HCT116 (cell line): ENCODE measurements at regions not wholly inside any gene's neighbourhood (a gene's known extent, or its start where the extent isn't known, plus 50 kb on each side); places are given as distances from the start of the nearest gene placed in this dataset.

Source experiments
- ATAC-seq: fragments of 200-7000 bp; cut with Tn5 transposase; 2 replicates; pipeline ENCODE4 v1.9.1; 2020; ENCODE audit warnings: mild to moderate bottlenecking, moderate library complexity
- BruUV-seq: library from RNA; stranded (reverse); fragments of 400-500 nt; replicated peaks from 2 replicates; lab custom pipeline; 2021; lab: Mats Ljungman, UMichigan
- CTCF ChIA-PET: fragments of 300-600 bp; sonication (Branson Sonifier 250); formaldehyde crosslinking; loops from one replicate; lab custom pipeline; 2021; ENCODE audit warnings: antibody characterized with exemption; lab: Charles Lee
- POLR2A ChIA-PET: fragments of 300-600, 350-600 bp; sonication (Branson Sonifier 250); formaldehyde crosslinking; loops from one replicate; lab custom pipeline; 2021; ENCODE audit warnings: antibody characterized with exemption; lab: Charles Lee
- RAD21 ChIA-PET, 2 experiments: fragments of 300-600 bp; sonication (Branson Sonifier 250); formaldehyde crosslinking; loops; one replicate each; lab custom pipeline; 2023; ENCODE audit warnings: low total read pairs in 2 of 2; ENCODE audit not compliant: uncharacterized antibody in 2 of 2, unreplicated experiment in 2 of 2, low non-redundant PET in 1 of 2; lab: Charles Lee
- DNase-seq: peaks from one replicate; pipeline ENCODE4 v3.0.0-alpha.2; 2010; ENCODE audit warnings: low read depth, low spot score
- H2AFZ ChIP-seq: fragments of 200-600 bp; shearing (Covaris generic), sonication (generic); 2 replicates; pipeline ENCODE4 v1.6.1; 2017; ENCODE audit warnings: low read depth, mixed run types, mixed read lengths, antibody characterized with exemption, low read length; ENCODE audit not compliant: poor library complexity, severe bottlenecking
- H3K27ac ChIP-seq: 2 replicates; pipeline ENCODE4 v1.5.1; 2012; ENCODE audit warnings: low read depth, low read length
- H3K27me3 ChIP-seq: fragments of 200-600 bp; sonication (generic); 2 replicates; pipeline ENCODE4 v1.6.1; 2016; ENCODE audit warnings: mixed run types, low read length, mixed read lengths; ENCODE audit not compliant: insufficient read depth
- H3K36me3 ChIP-seq, 2 experiments: fragments of 200-500 bp in 1 of 2; fragments of 200-600 bp in 1 of 2; sonication (Bioruptor generic) in 1 of 2; sonication (generic) in 1 of 2; 2 replicates each; pipeline versions ENCODE4 v1.5.1 to v1.6.1; 2014 to 2016; ENCODE audit warnings: low read length in 2 of 2, inconsistent platforms in 1 of 2, mixed read lengths in 1 of 2, mixed run types in 1 of 2; ENCODE audit not compliant: insufficient read depth in 2 of 2, control insufficient read depth in 1 of 2
- H3K4me1 ChIP-seq, 2 experiments: fragments of 200-600 bp in 1 of 2; sonication (generic) in 1 of 2; 2 replicates each; pipeline versions ENCODE4 v1.5.1 to v1.6.1; 2012 to 2017; ENCODE audit warnings: low read length in 2 of 2, inconsistent platforms in 1 of 2, mild to moderate bottlenecking in 1 of 2, mixed read lengths in 1 of 2, mixed run types in 1 of 2, moderate library complexity in 1 of 2; ENCODE audit not compliant: insufficient read depth in 2 of 2, control insufficient read depth in 1 of 2
- H3K4me2 ChIP-seq: fragments of 200-600 bp; sonication (generic); 2 replicates; pipeline ENCODE4 v1.6.1; 2017; ENCODE audit warnings: mixed run types, low read length, mixed read lengths
- H3K4me3 ChIP-seq, 2 experiments: fragments of 200-600 bp in 1 of 2; sonication (generic) in 1 of 2; replicated peaks in 1 of 2; 2 replicates each; pipeline ENCODE4 v1.5.1; 2011 to 2016; ENCODE audit warnings: low read length in 2 of 2, control low read depth in 1 of 2, low read depth in 1 of 2, mild to moderate bottlenecking in 1 of 2, mixed read lengths in 1 of 2, mixed run types in 1 of 2
- H3K79me2 ChIP-seq: fragments of 200-600 bp; sonication (generic); 2 replicates; pipeline ENCODE4 v1.6.1; 2017; ENCODE audit warnings: mild to moderate bottlenecking, mixed run types, low read length, moderate library complexity, mixed read lengths; ENCODE audit not compliant: insufficient read depth
- H3K9ac ChIP-seq: fragments of 200-600 bp; sonication (generic); 2 replicates; pipeline ENCODE4 v1.6.1; 2016; ENCODE audit warnings: low read length, mixed read lengths
- H3K9me2 ChIP-seq: fragments of 200-600 bp; sonication (generic), shearing (Covaris generic); 2 replicates; pipeline ENCODE4 v1.6.1; 2017; ENCODE audit warnings: mixed run types, mild to moderate bottlenecking, moderate library complexity; ENCODE audit not compliant: insufficient read depth
- H3K9me3 ChIP-seq, 2 experiments: fragments of 200-500 bp in 1 of 2; fragments of 200-600 bp in 1 of 2; sonication (Bioruptor generic) in 1 of 2; sonication (generic) in 1 of 2; 2 replicates each; pipeline ENCODE4 v1.6.1; 2014 to 2017; ENCODE audit warnings: low read length in 2 of 2, mixed read lengths in 2 of 2, inconsistent platforms in 1 of 2, low read depth in 1 of 2, mild to moderate bottlenecking in 1 of 2, mixed run types in 1 of 2, moderate library complexity in 1 of 2; ENCODE audit not compliant: control insufficient read depth in 1 of 2, insufficient read depth in 1 of 2
- H4K20me1 ChIP-seq: fragments of 200-600 bp; sonication (generic), shearing (Covaris generic); 2 replicates; pipeline ENCODE4 v1.6.1; 2017; ENCODE audit warnings: mixed run types, mild to moderate bottlenecking, moderate library complexity; ENCODE audit not compliant: insufficient read depth
- CEBPB ChIP-seq: IDR thresholded peaks from 2 replicates; pipeline ENCODE4 v1.6.1; 2012; ENCODE audit warnings: low read depth
- EGR1 ChIP-seq: IDR thresholded peaks from 2 replicates; pipeline ENCODE4 v1.6.1; 2012; ENCODE audit warnings: low read depth
- ELF1 ChIP-seq: IDR thresholded peaks from 2 replicates; pipeline ENCODE4 v1.6.1; 2012; ENCODE audit warnings: low read depth, borderline replicate concordance
- FOSL1 ChIP-seq: IDR thresholded peaks from 2 replicates; pipeline ENCODE4 v1.6.1; 2012; ENCODE audit warnings: low read depth
- POLR2AphosphoS5 ChIP-seq: IDR thresholded peaks from 2 replicates; pipeline ENCODE4 v1.6.1; 2011; ENCODE audit warnings: mild to moderate bottlenecking, low read depth, low read length, moderate library complexity
- SIN3A ChIP-seq: IDR thresholded peaks from 2 replicates; pipeline ENCODE4 v1.6.1; 2012; ENCODE audit warnings: low read depth
- SRF ChIP-seq: IDR thresholded peaks from 2 replicates; pipeline ENCODE4 v1.6.1; 2012; ENCODE audit warnings: low read depth
- YY1 ChIP-seq: IDR thresholded peaks from 2 replicates; pipeline ENCODE4 v1.6.1; 2011; ENCODE audit warnings: low read length, low read depth, moderate library complexity, mild to moderate bottlenecking; ENCODE audit not compliant: insufficient replicate concordance; ENCODE audit errors: extremely low read depth
- ZFX ChIP-seq: fragments of 450-650 bp; IDR thresholded peaks from 2 replicates; pipeline ENCODE4 v1.6.1; 2017
- intact Hi-C: fragments of 100-400 bp; cut with micrococcal nuclease; formaldehyde crosslinking; loops from 2 replicates; pipeline ENCODE4 v1.10.0; 2022
- TF ChIP-seq, protein P1 (sequence below): IDR thresholded peaks from 2 replicates; pipeline ENCODE4 v1.6.1; 2012

DNA sequence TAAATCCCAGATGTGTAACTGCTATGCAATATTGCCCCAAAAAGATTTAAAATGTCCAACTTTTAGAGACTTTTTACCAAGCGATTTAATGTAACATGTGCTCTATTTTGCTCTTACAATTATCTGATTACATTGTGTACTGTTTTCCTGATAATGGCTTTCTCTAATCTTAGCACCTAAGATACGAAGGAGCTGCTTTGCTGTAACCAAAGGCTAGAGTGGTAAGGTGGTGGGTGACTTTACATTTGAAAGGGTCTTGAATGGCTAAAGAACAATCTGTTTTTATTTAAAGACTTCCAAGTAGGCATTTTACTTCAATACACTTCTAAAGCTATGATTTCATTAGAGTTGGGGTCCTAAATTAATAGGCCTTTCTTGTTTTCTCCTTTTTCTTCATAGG lies 1201.6 kb upstream of the MAP3K7 start (continued):
- TF ChIP-seq SIN3A (no peak), CEBPB (no peak), ZFX (no peak), EGR1 (no peak), FOSL1 (no peak), ELF1 (no peak)
- TF ChIP-seq, protein P1, sequence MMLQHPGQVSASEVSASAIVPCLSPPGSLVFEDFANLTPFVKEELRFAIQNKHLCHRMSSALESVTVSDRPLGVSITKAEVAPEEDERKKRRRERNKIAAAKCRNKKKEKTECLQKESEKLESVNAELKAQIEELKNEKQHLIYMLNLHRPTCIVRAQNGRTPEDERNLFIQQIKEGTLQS = no peak
- TF ChIP-seq, all 23 proteins: peak for 0

DNA sequence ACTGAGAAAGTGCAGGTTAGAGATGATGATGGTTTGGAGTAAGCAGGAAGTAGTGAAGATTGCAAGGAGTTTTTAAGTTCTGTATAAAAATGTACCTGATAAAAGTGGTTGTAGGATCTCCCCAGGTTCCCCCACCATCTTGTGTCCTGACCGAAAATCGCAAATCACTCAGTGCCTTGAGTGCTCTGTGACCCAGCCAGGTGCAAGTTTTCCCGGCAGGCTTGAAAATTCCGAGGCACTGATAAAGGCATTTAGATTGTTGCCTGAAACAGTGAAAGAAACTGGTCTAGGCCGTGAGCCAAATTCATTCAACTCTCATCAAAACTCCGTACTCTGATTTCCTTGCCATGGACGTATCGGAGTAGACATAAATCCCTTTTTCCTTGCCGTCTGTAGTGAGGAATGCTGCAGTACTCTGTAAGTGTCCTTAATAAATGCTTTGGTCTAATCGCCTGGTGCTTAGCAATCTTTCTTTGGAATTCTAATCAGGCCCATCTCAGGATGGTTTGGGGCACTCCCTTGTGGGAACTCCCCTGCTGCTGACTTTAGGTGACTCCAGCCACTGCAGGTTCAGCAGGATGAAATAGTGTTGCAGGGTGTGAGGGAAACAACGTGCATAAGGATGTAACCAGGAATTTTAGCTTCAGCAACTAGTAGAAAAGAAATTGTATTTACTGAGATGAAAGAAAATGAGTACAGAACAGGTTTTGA lies 1199.8 kb upstream of the MAP3K7 start:
- ChIA-PET CTCF (no interaction called here), POLR2A (no interaction called here), RAD21 (no interaction called here)
- BruUV-seq = no TSS peak
- Histone ChIP-seq H2AFZ (no peak overlapping the region), H3K9me3 (peaks cover 9 to 11% of the 10 kb centered on the region in 2 experiments; a peak in 3 of 4 replicates), H3K9me2 (no peaks in the 10 kb centered on the region), H3K4me3 (no peak overlapping the region), H3K4me1 (no peaks in the 10 kb centered on the region), H3K27ac (no peak overlapping the region), H3K9ac (no peak overlapping the region), H3K79me2 (no peaks in the 10 kb centered on the region), H3K27me3 (no peaks in the 10 kb centered on the region), H3K36me3 (no peaks in the 10 kb centered on the region), H3K4me2 (no peak overlapping the region), H4K20me1 (no peaks in the 10 kb centered on the region)
- no peak for DNase-seq
- ATAC-seq = no peak
- TF ChIP-seq FOSL1 (no peak), POLR2AphosphoS5 (no peak), CEBPB (no peak), YY1 (no peak), SRF (no peak), ELF1 (no peak)
- intact Hi-C loops = no loop called here
